Endothelial cell of umbilical vein (primary cell): ENCODE measurements at regions not wholly inside any gene's neighbourhood (a gene's known extent, or its start where the extent isn't known, plus 50 kb on each side); places are given as distances from the start of the nearest gene placed in this dataset.

Source experiments
- BruUV-seq: library from RNA; stranded (reverse); fragments of 400-500 nt; replicated peaks from 2 replicates; lab custom pipeline; 2021; lab: Mats Ljungman, UMichigan
- CTCF ChIA-PET: fragments of 300-600, 350-600 bp; sonication (Branson Sonifier 250); formaldehyde crosslinking; loops from one replicate; lab custom pipeline; 2021; ENCODE audit warnings: antibody characterized with exemption, inconsistent platforms; lab: Charles Lee
- POLR2A ChIA-PET: fragments of 300-600, 350-600 bp; sonication (Branson Sonifier 250); formaldehyde crosslinking; loops from one replicate; lab custom pipeline; 2021; ENCODE audit warnings: antibody characterized with exemption, inconsistent platforms; lab: Charles Lee
- DNase-seq: peaks from one replicate; pipeline ENCODE4 v3.0.0-alpha.2; 2011; ENCODE audit warnings: low read depth, low spot score
- FAIRE-seq: peaks from 2 replicates; lab custom pipeline; 2011; peaks lifted over from hg19 to GRCh38; lab: Jason Lieb, UNC
- H2AFZ ChIP-seq: 2 replicates; pipeline ENCODE4 v1.6.0; 2012; ENCODE audit warnings: low read depth, low read length, control low read depth, inconsistent platforms
- H3K27ac ChIP-seq: 2 replicates; pipeline ENCODE4 v1.5.1; 2011; ENCODE audit warnings: low read depth, mild to moderate bottlenecking, control low read depth, low read length, moderate library complexity; ENCODE audit not compliant: insufficient read depth
- H3K27me3 ChIP-seq, 2 experiments: 2 replicates each; pipeline versions ENCODE4 v1.6.0 to v1.6.1; 2011; ENCODE audit warnings: low read length in 2 of 2, mixed read lengths in 1 of 2; ENCODE audit not compliant: control insufficient read depth in 2 of 2, insufficient read depth in 2 of 2
- H3K36me3 ChIP-seq, 2 experiments: 2 replicates in 1 of 2; 3 replicates in 1 of 2; pipeline ENCODE4 v1.5.1; 2011; ENCODE audit warnings: low read length in 2 of 2, mild to moderate bottlenecking in 1 of 2, moderate library complexity in 1 of 2; ENCODE audit not compliant: control insufficient read depth in 2 of 2, insufficient read depth in 2 of 2; ENCODE audit errors: extremely low read depth in 1 of 2
- H3K4me1 ChIP-seq: 3 replicates; pipeline ENCODE4 v1.5.1; 2011; ENCODE audit warnings: mild to moderate bottlenecking, low read length; ENCODE audit not compliant: control insufficient read depth, insufficient read depth; ENCODE audit errors: extremely low read depth
- H3K4me2 ChIP-seq: 2 replicates; pipeline ENCODE4 v1.6.1; 2011; ENCODE audit warnings: low read length, control low read depth, mixed read lengths; ENCODE audit not compliant: insufficient read depth
- H3K4me3 ChIP-seq, 3 experiments: fragments of 200-600 bp in 1 of 3; sonication (generic), shearing (Covaris generic) in 1 of 3; replicated peaks in 1 of 3; 2 replicates each; pipeline ENCODE4 v1.5.1; 2011 to 2016; ENCODE audit warnings: control low read depth in 3 of 3, low read length in 3 of 3, mild to moderate bottlenecking in 2 of 3, inconsistent platforms in 1 of 3, low read depth in 1 of 3, moderate library complexity in 1 of 3; ENCODE audit not compliant: insufficient read depth in 1 of 3
- H3K79me2 ChIP-seq: 2 replicates; pipeline ENCODE4 v1.6.0; 2012; ENCODE audit warnings: low read length, inconsistent platforms; ENCODE audit not compliant: control insufficient read depth, insufficient read depth
- H3K9ac ChIP-seq: replicated peaks from 2 replicates; pipeline ENCODE3; 2011; ENCODE audit warnings: low read length, control low read depth; ENCODE audit not compliant: insufficient read depth; ENCODE audit errors: extremely low read depth
- H3K9me1 ChIP-seq: replicated peaks from 3 replicates; pipeline ENCODE4 v1.6.0; 2011; ENCODE audit warnings: mild to moderate bottlenecking, low read length; ENCODE audit not compliant: control insufficient read depth, insufficient read depth; ENCODE audit errors: extremely low read depth
- H3K9me3 ChIP-seq: replicated peaks from 2 replicates; pipeline ENCODE4 v1.5.1; 2012; ENCODE audit warnings: low read length, inconsistent platforms; ENCODE audit not compliant: control insufficient read depth, insufficient read depth
- H4K20me1 ChIP-seq: replicated peaks from 2 replicates; pipeline ENCODE3; 2011; ENCODE audit warnings: mild to moderate bottlenecking, low read length; ENCODE audit not compliant: control insufficient read depth, insufficient read depth; ENCODE audit errors: extremely low read depth
- EZH2 ChIP-seq: IDR thresholded peaks from 2 replicates; pipeline ENCODE4 v1.6.1; 2012; ENCODE audit warnings: borderline replicate concordance, low read depth, mild to moderate bottlenecking, moderate library complexity, low read length, inconsistent platforms; ENCODE audit not compliant: severe bottlenecking
- FOS ChIP-seq: IDR thresholded peaks from 2 replicates; pipeline ENCODE4 v1.6.1; 2011; ENCODE audit warnings: mild to moderate bottlenecking, low read length, moderate library complexity, borderline replicate concordance; ENCODE audit not compliant: insufficient read depth
- GATA2 ChIP-seq: IDR thresholded peaks from 2 replicates; pipeline ENCODE4 v1.7.0; 2011; ENCODE audit warnings: low read depth, mild to moderate bottlenecking, moderate library complexity, mixed read lengths, low read length; ENCODE audit not compliant: insufficient read length, insufficient read depth
- JUN ChIP-seq: IDR thresholded peaks from 2 replicates; pipeline ENCODE4 v1.6.1; 2011; ENCODE audit warnings: borderline replicate concordance, low read depth; ENCODE audit not compliant: insufficient read length, insufficient read depth
- POLR2A ChIP-seq: IDR thresholded peaks from 2 replicates; pipeline ENCODE4 v1.6.1; 2012; ENCODE audit warnings: low read depth, mild to moderate bottlenecking, control low read depth, low read length
- POLR2AphosphoS5 ChIP-seq: IDR thresholded peaks from 2 replicates; pipeline ENCODE4 v1.6.1; 2012; ENCODE audit warnings: low read depth, mild to moderate bottlenecking, control low read depth, low read length, moderate library complexity; ENCODE audit not compliant: insufficient read depth
- dilution Hi-C: fragments of 300-500 bp; cut with MboI; formaldehyde crosslinking; loops from one replicate; pipeline ENCODE4 v1.15.0; 2019; ENCODE audit warnings: low sequenced_read_pairs; ENCODE audit not compliant: extremely low pct_ligation_motif_present
- intact Hi-C: fragments of 100-400 bp; cut with micrococcal nuclease; formaldehyde crosslinking; loops from one replicate; pipeline ENCODE4 v1.10.0; 2022
- TF ChIP-seq, protein P1 (sequence below): IDR thresholded peaks from 2 replicates; pipeline ENCODE4 v1.6.1; 2011; ENCODE audit not compliant: insufficient read depth, insufficient read length
- TF ChIP-seq, protein P2 (sequence below), 2 donors: IDR thresholded peaks; 1 replicate in 1 of 2; 2 replicates in 1 of 2; pipeline ENCODE4 v1.5.1; 2011; ENCODE audit warnings: low read length in 2 of 2, mild to moderate bottlenecking in 2 of 2, moderate library complexity in 2 of 2, control low read depth in 1 of 2, inconsistent platforms in 1 of 2, low read depth in 1 of 2; ENCODE audit not compliant: insufficient read depth in 1 of 2; ENCODE audit errors: extremely low read depth in 1 of 2

DNA sequence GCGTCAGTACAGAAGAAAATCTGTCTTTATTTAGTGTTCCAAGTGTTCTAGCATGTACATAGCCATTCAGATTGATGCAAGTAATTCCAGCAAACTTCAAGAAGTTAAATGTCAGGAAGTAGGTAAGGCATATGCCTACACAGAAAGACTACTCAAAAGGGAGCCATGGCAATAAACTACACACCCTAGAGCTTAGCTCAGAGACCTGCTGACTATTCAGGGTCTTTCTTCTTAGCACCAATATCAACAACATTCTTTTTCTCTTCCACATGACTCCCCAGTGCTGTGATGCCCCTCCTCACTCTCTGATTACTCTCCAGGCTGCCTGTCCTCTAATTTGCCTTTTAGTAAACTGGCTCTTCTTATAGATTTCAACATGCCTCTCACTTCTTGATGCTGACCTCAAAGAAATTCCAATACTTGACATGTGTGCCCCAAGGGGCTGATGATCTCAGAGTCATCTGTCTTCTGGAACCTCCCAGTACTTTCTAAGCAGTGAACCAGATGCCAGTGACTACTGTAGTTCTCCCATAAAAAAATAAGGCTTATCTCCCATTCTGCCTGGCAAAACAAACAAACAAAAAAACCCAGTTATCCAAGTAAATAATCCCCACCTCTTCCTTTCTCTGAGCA is 909.2 kb upstream of the FANCL start:
- no peak for TF ChIP-seq FOS
- no peak for TF ChIP-seq POLR2A
- TF ChIP-seq, protein P1, sequence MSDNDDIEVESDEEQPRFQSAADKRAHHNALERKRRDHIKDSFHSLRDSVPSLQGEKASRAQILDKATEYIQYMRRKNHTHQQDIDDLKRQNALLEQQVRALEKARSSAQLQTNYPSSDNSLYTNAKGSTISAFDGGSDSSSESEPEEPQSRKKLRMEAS, result no peak
- TF ChIP-seq GATA2, result no peak
- no peak for DNase-seq
- no peak overlapping the region for H3K27ac ChIP-seq
- H3K79me2 ChIP-seq, result no peaks in the 10 kb centered on the region
- no peak for FAIRE-seq
- no peaks in the 10 kb centered on the region for H3K9me1 ChIP-seq
- H2AFZ ChIP-seq, result no peak overlapping the region
- dilution Hi-C loops (no loop called here), intact Hi-C loops (no loop called here)
- H3K4me1 ChIP-seq, result no peaks in the 10 kb centered on the region
- H4K20me1 ChIP-seq, result no peaks in the 10 kb centered on the region
- no peaks in the 10 kb centered on the region for H3K27me3 ChIP-seq
- H3K4me3 ChIP-seq, result no peak overlapping the region
- no peak overlapping the region for H3K4me2 ChIP-seq
- H3K9ac ChIP-seq, result no peak overlapping the region
- peaks cover 5% of the 10 kb centered on the region for H3K9me3 ChIP-seq
- ChIA-PET POLR2A (no interaction called here), CTCF (no interaction called here)
- no TSS peak for BruUV-seq
- H3K36me3 ChIP-seq, result no peaks in the 10 kb centered on the region

DNA sequence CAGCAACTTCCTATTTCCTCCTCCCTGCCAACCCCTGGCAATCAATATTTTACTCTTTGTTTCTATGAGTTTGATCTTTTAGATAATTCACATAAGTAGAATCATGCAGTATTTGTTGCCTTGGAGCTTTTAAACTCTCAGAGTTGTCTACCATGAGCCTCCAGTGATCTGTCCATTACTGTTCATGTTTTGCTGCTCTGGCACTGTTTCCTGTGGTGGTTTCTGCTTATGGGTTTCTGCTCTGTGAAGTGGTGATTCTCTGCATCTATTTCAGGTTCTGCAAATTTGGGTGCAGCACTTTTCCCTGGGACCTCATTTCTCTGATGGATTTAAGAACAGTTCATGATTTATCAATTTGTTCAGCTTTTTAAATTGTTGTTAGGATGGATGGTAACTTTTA is 908.1 kb upstream of the FANCL start:
- FAIRE-seq, result no peak
- no TSS peak for BruUV-seq
- no peak overlapping the region for H3K27ac ChIP-seq
- TF ChIP-seq POLR2AphosphoS5 (no peak), JUN (no peak), EZH2 (no peak), GATA2 (no peak), FOS (no peak)
- TF ChIP-seq, protein P2, sequence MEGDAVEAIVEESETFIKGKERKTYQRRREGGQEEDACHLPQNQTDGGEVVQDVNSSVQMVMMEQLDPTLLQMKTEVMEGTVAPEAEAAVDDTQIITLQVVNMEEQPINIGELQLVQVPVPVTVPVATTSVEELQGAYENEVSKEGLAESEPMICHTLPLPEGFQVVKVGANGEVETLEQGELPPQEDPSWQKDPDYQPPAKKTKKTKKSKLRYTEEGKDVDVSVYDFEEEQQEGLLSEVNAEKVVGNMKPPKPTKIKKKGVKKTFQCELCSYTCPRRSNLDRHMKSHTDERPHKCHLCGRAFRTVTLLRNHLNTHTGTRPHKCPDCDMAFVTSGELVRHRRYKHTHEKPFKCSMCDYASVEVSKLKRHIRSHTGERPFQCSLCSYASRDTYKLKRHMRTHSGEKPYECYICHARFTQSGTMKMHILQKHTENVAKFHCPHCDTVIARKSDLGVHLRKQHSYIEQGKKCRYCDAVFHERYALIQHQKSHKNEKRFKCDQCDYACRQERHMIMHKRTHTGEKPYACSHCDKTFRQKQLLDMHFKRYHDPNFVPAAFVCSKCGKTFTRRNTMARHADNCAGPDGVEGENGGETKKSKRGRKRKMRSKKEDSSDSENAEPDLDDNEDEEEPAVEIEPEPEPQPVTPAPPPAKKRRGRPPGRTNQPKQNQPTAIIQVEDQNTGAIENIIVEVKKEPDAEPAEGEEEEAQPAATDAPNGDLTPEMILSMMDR (IDR thresholded peaks at IDR 0.05; ENCODE audit: extremely low read depth in 1 of 2, insufficient read depth in 1 of 2, low read depth in 1 of 2, low read length in 2 of 2), result no peak
- TF ChIP-seq, protein P1, result no peak
- no peak overlapping the region for H3K4me3 ChIP-seq
- CTCF ChIA-PET, result no interaction called here
- dilution Hi-C loops (no loop called here), intact Hi-C loops (no loop called here)
- H3K9ac ChIP-seq, result no peak overlapping the region
- POLR2A ChIA-PET, result no interaction called here
- no peaks in the 10 kb centered on the region for H3K27me3 ChIP-seq
- no peaks in the 10 kb centered on the region for H3K4me1 ChIP-seq
- H3K36me3 ChIP-seq, result no peaks in the 10 kb centered on the region
- H2AFZ ChIP-seq, result no peak overlapping the region
- peaks cover 5% of the 10 kb centered on the region for H3K9me3 ChIP-seq
- H4K20me1 ChIP-seq, result no peaks in the 10 kb centered on the region
- DNase-seq, result no peak
- no peaks in the 10 kb centered on the region for H3K9me1 ChIP-seq
- no peaks in the 10 kb centered on the region for H3K79me2 ChIP-seq
- H3K4me2 ChIP-seq, result no peak overlapping the region
